ES-I3 (cell line): ENCODE measurements at regions not wholly inside any gene's neighbourhood (a gene's known extent, or its start where the extent isn't known, plus 50 kb on each side); places are given as distances from the start of the nearest gene placed in this dataset.

ENCODE experiments used
- H3K36me3 ChIP-seq: 2 replicates; pipeline ENCODE4 v1.6.1; 2013; ENCODE audit warnings: mild to moderate bottlenecking, low read length, control low read depth, moderate library complexity; ENCODE audit not compliant: insufficient read depth
- H3K4me1 ChIP-seq: 2 replicates; pipeline ENCODE4 v1.6.1; 2013; ENCODE audit warnings: mild to moderate bottlenecking, control low read depth, low read length; ENCODE audit not compliant: insufficient read depth
- H3K9ac ChIP-seq: 2 replicates; pipeline ENCODE4 v1.6.1; 2013; ENCODE audit warnings: low read depth, mild to moderate bottlenecking, low read length, moderate library complexity
- H3K9me3 ChIP-seq: 2 replicates; pipeline ENCODE4 v1.6.1; 2013; ENCODE audit warnings: mild to moderate bottlenecking, low read length, moderate library complexity; ENCODE audit not compliant: control insufficient read depth, insufficient read depth

DNA sequence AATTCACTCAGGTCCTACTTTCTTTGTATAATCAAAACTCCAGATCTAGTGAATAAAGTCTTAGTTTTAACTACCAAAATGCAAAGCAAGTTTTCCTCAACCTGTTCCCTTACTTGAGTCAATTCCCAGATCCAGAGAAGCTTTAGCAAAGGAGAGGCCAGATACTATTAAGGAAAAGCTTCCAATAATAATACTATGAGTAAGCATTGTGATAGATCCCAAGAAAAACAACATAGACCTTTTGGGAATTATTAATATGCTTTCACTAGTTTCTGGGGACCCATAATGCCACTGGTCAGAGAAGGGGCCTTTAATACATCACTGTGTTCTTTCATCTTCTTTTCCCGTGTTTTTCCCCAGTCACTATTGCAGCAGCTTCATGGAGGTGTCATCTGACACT lies 339.9 kb upstream of the CDIN1 start:
- Histone ChIP-seq H3K4me1 (no peaks in the 10 kb centered on the region), H3K36me3 (no peaks in the 10 kb centered on the region), H3K9me3 (no peaks in the 10 kb centered on the region), H3K9ac (no peak overlapping the region)

- H3K9me3 ChIP-seq, result no peaks in the 10 kb centered on the region
- no peak overlapping the region for H3K9ac ChIP-seq
- H3K4me1 ChIP-seq, result peaks cover 5% of the 10 kb centered on the region; the same call in 1 of the 2 replicates
- H3K36me3 ChIP-seq, result no peaks in the 10 kb centered on the region
Measured at GRCh38 chr15:36251450-36251849, 328.0 kb upstream of the CDIN1 start.

DNA sequence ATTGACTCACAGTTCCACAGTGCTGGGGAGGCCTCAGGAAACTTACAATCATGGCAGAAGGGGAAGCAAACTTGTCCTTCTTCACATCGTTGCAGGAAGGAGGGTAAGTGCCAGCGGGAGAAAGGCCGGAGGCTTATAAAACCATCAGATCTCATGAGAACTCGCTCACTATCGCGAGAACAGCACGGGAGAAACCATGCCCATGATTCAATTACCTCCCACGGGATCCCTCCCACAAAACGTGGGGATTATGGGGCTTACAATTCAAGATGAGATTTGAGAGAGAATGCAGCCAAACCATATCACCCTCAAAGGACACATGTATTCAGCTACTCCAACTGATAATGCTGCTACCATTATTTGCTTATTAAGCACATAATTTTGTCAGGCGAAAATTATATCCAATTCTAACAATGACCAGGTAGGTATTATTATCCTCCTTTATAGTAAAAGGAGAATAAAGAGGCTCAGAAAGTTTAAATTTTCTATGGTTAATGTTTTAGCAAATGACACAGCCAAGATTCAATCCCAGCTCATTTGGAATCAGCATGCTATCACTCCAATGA lies 327.2 kb upstream of the CDIN1 start:
- H3K4me1 ChIP-seq, result peaks cover 8% of the 10 kb centered on the region; the same call in 1 of the 2 replicates
- H3K36me3 ChIP-seq, result no peaks in the 10 kb centered on the region
- no peaks in the 10 kb centered on the region for H3K9me3 ChIP-seq
- no peak overlapping the region for H3K9ac ChIP-seq

DNA sequence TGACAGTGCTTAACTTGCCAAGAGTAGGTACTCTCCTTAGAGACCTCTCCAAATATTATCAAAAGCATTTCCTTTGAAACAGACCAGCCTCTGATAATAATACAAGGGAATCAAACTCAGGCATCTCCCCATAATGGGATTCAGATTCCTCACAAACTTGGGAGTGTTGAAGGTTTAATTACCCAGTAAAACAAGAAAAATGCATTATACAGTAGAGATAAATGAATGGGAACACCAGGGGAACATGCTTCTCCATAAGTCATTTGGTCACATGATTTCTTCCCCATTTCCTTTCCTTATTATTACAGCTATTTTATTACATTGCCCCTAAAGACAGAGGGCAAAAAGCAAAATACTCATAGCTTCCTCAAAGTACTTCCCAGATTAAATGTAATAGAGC lies 325.0 kb upstream of the CDIN1 start:
- H3K4me1 ChIP-seq, result peaks cover 8% of the 10 kb centered on the region; the same call in 1 of the 2 replicates
- no peaks in the 10 kb centered on the region for H3K9me3 ChIP-seq
- no peaks in the 10 kb centered on the region for H3K36me3 ChIP-seq
- H3K9ac ChIP-seq, result no peak overlapping the region

- H3K9ac ChIP-seq, result no peak overlapping the region
- peaks cover 8% of the 10 kb centered on the region; the same call in 1 of the 2 replicates for H3K4me1 ChIP-seq
- H3K9me3 ChIP-seq, result no peaks in the 10 kb centered on the region
- H3K36me3 ChIP-seq, result no peaks in the 10 kb centered on the region
Measured at GRCh38 chr15:36256404-36256807, 323.0 kb upstream of the CDIN1 start.

- Histone ChIP-seq H3K36me3 (no peaks in the 10 kb centered on the region), H3K9ac (no peak overlapping the region), H3K4me1 (no peaks in the 10 kb centered on the region), H3K9me3 (no peaks in the 10 kb centered on the region)
Measured at GRCh38 chr15:36263666-36264065, 315.8 kb upstream of the CDIN1 start.

GRCh38 chr15:36265422-36265821 lies 314.0 kb upstream of the CDIN1 start:
- no peaks in the 10 kb centered on the region for H3K9me3 ChIP-seq
- H3K4me1 ChIP-seq, result no peaks in the 10 kb centered on the region
- no peaks in the 10 kb centered on the region for H3K36me3 ChIP-seq
- no peak overlapping the region for H3K9ac ChIP-seq

DNA sequence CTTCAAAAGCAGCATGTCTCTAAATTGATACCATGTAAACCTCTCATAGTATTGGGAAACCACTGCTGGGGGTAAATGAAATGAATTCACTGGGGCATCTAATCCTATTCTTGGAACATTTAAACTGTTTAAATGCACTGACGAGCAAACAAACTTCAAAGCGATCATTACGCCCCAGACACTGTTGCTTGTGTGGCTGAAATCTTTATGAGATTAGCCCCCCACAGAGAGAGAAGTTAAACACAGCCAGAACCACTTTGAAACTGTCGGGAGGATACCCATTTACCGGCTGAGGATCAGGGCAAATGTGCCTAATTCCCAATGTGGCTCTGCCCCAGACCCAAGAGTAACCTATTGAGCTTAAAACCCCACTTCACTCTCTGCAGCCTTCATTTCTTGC lies 308.4 kb upstream of the CDIN1 start:
- H3K4me1 ChIP-seq, result no peaks in the 10 kb centered on the region
- H3K36me3 ChIP-seq, result no peaks in the 10 kb centered on the region
- no peaks in the 10 kb centered on the region for H3K9me3 ChIP-seq
- no peak overlapping the region for H3K9ac ChIP-seq

DNA sequence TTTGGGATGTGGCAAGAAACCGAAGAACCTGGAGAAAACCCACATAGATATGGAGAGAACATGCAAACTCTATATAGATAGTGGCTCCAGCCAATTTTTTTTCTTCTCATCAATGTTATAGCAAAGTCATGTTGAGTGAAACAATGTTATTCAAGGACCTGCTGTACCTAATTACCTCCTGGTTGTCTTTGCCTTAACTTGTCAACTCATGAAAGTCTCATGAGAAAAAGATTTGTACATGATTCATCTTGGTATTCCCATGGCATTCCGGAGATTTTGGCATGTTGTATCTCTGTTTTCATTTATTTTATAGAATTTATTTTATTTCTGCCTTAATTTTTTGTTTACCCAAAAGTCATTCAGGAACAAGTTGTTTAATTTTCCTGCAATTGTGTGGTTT lies 303.8 kb upstream of the CDIN1 start:
- Histone ChIP-seq H3K9ac (no peak overlapping the region), H3K36me3 (no peaks in the 10 kb centered on the region), H3K9me3 (peaks cover 8% of the 10 kb centered on the region; the same call in 1 of the 2 replicates)

DNA sequence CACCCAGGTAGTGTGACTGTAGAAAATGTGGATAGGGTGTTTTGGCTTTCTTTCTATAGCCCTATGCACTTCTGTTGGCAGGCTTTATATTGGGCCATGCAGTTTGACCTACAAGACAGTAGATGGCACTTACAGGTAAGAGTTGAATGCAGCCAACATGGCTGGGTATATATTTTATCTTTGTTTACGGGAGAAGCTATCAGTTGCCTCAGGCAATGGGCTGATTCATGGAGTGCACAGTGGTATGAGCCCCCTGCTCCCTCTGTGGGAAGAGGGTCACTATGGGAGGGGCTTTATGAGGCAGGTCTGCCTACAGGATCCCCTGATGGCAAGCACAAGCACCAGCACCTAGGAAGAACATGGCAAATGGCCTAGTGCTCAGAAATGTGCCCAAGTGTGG lies 301.2 kb upstream of the CDIN1 start:
- Histone ChIP-seq H3K4me1 (no peaks in the 10 kb centered on the region; the same call in 1 of the 2 replicates), H3K36me3 (no peaks in the 10 kb centered on the region), H3K9me3 (peaks cover 8% of the 10 kb centered on the region; the same call in 1 of the 2 replicates), H3K9ac (no peak overlapping the region)

More for the DNA sequence above, 303.8 kb upstream of the CDIN1 start:
- no peaks in the 10 kb centered on the region; the same call in 1 of the 2 replicates for H3K4me1 ChIP-seq

DNA sequence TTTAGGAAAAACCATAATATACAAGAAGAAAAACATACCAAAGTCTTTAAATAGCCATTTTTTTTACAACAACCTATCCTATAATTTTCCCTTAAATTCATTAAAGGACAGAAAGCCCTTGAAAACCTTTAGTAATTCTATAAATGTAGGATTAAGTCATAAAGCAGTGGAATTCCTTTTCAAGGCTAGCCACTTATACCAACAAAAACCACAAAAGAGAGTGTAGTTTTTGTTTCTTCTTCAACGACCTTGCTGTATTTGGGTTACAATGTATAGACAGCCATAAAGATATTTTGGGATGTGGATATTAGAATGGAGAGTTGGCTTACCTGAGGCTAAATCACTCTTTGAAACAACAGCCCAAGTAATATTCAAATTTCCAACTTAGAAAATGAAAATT lies 296.6 kb upstream of the CDIN1 start:
- no peak overlapping the region for H3K9ac ChIP-seq
- H3K4me1 ChIP-seq, result no peaks in the 10 kb centered on the region; the same call in 1 of the 2 replicates
- H3K36me3 ChIP-seq, result no peaks in the 10 kb centered on the region
- H3K9me3 ChIP-seq, result peaks cover 10% of the 10 kb centered on the region; the same call in 1 of the 2 replicates

DNA sequence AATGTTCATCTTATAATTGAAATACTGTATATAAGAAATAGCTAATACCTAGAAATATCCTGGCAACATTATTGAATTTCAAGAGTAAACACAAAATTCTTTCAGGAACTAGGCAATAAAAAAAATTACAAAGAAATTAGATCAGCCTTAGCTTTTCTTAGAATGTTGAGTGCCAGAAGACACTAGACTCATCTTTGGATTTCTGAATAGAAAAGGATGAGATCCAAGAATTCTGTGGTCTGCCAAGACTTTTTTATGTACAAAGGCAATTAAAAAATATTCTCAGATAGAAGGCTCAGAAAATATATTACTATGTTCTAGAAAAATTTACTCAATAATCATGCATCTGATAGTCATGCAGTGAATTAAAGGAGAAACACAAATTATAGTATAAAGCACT lies 294.5 kb upstream of the CDIN1 start:
- H3K4me1 ChIP-seq, result no peaks in the 10 kb centered on the region
- H3K36me3 ChIP-seq, result no peaks in the 10 kb centered on the region
- no peak overlapping the region for H3K9ac ChIP-seq
- H3K9me3 ChIP-seq, result peaks cover 2% of the 10 kb centered on the region; the same call in 1 of the 2 replicates

GRCh38 chr15:36291501-36291900 lies 287.9 kb upstream of the CDIN1 start:
- H3K9ac ChIP-seq, result no peak overlapping the region
- H3K36me3 ChIP-seq, result no peaks in the 10 kb centered on the region
- H3K4me1 ChIP-seq, result peaks cover 5% of the 10 kb centered on the region; the same call in 1 of the 2 replicates
- no peaks in the 10 kb centered on the region for H3K9me3 ChIP-seq

DNA sequence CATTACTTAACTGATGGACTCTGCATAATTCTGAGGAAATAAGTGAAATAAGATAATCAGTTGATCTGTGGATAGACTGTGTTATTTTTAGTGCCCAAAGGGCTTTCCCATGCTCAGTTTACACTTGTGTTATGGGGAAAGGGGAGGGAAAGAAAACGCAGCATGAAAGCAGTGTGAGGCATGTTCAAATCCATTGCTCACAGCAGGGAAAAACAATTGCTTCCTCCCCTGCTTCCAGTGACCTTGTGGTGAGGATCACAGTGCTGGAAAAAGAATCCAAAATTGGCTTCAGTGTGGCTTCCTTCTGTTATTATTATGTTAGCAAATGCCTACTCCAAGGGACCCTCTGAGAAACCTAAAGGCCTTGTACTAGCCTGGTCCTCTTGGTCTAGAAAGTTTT lies 285.1 kb upstream of the CDIN1 start:
- no peak overlapping the region for H3K9ac ChIP-seq
- peaks cover 5% of the 10 kb centered on the region; the same call in 1 of the 2 replicates for H3K4me1 ChIP-seq
- no peaks in the 10 kb centered on the region for H3K36me3 ChIP-seq
- no peaks in the 10 kb centered on the region for H3K9me3 ChIP-seq

DNA sequence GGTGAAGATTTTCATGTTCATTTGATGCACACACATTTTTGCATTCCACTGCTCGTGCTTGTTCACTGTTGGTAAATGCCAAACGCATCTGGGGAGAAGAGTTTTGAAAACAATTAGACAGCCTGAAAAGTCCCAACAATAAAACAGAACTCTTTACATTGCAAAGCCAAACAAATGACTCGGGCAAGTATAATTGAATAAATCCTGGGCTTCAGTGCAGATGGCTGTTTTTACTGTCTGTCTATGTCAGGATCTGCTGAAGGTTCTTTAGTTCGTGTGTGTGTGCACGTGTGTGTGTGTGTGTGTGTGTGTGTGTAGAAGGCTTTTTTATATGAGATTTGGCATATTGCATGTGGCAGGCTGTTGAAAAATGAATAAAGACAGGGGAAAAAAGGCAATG lies 277.5 kb upstream of the CDIN1 start:
- no peaks in the 10 kb centered on the region for H3K4me1 ChIP-seq
- no peaks in the 10 kb centered on the region for H3K9me3 ChIP-seq
- no peak overlapping the region for H3K9ac ChIP-seq
- no peaks in the 10 kb centered on the region for H3K36me3 ChIP-seq
